ENCODE measurements at regions not wholly inside any gene's neighbourhood (a gene's known extent, or its start where the extent isn't known, plus 50 kb on each side); places are given as distances from the start of the nearest gene placed in this dataset.
"Not testable (repeated sequence)": the region's sequence is repeated elsewhere in the genome, so short reads cannot be mapped to it uniquely, and the experiment has no call there.

DNA sequence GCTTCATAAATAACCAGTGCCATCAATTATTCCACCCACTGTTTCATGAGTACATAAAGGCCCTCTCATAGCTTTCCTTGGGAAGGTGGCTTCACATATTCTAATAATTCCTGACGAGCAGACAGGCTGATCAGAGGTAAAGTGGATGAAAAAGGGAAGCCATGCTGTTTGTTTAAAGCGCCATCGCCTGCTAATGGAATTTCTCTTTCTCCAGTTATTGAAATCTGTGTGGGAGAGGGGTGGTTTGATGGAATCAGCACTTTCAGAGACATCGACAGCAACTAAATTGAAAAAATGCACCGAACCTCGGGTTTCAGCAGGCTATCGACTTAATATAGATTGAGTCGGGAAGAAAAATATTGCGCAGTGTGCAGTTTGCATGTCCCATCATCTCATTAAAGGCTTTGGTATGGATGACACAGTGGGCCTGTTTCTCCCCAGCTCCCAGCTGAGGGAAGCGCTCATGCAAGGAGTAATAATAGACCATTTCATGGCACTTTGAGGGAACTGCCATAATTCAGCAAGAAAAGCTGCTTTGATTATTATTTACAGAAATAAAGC, 472.1 kb downstream of the RBFOX1 start:
- TF ChIP-seq CTCF (IDR thresholded peaks at IDR 0.05): no peak
- no peak for DNase-seq (ENCODE audit: low spot score)
- H3K4me1 ChIP-seq: no peaks in the 10 kb centered on the region
- no peaks in the 10 kb centered on the region for H3K27me3 ChIP-seq
- H3K27ac ChIP-seq: no peak overlapping the region
- no peaks in the 10 kb centered on the region for H3K9me3 ChIP-seq
- H3K36me3 ChIP-seq: no peaks in the 10 kb centered on the region
- H3K4me3 ChIP-seq: no peak overlapping the region

GRCh38 chr16:7792346-7792745, 459.7 kb downstream of the RBFOX1 start:
- H3K27ac ChIP-seq: no peak overlapping the region
- DNase-seq (ENCODE audit: low spot score): no peak
- H3K9me3 ChIP-seq: no peaks in the 10 kb centered on the region
- H3K4me3 ChIP-seq: no peak overlapping the region
- H3K4me1 ChIP-seq: no peaks in the 10 kb centered on the region
- H3K36me3 ChIP-seq: no peaks in the 10 kb centered on the region
- no peak for TF ChIP-seq CTCF (IDR thresholded peaks at IDR 0.05)
- no peaks in the 10 kb centered on the region for H3K27me3 ChIP-seq

GRCh38 chr16:7791028-7791590, 458.5 kb downstream of the RBFOX1 start:
- H3K9me3 ChIP-seq: no peaks in the 10 kb centered on the region
- TF ChIP-seq CTCF (IDR thresholded peaks at IDR 0.05): no peak
- no peak for DNase-seq (ENCODE audit: low spot score)
- H3K4me3 ChIP-seq: no peak overlapping the region
- H3K36me3 ChIP-seq: no peaks in the 10 kb centered on the region
- H3K27ac ChIP-seq: no peak overlapping the region
- no peaks in the 10 kb centered on the region for H3K27me3 ChIP-seq
- no peaks in the 10 kb centered on the region for H3K4me1 ChIP-seq

DNA sequence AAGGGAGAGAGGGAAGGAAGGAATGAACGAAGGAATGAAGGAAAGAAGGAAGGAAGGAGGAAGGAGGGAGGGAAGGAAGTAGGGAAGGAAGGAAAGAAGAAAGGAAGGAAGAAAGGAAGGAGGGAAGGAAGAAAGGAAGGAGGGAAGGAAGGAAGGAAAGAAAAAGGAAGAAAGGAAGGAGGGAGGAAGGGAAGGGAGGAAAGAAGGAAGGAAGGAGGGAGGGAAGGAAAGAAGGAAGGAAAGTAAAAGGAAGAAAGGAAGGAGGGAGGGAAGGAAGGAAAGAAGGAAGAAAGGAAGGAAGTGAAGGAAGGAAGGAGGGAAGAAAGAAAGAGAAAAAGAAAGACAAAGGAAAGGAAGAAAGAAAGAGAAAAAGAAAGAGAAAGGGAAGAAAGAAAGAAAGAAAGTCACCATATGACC, 442.4 kb downstream of the RBFOX1 start:
- Histone ChIP-seq H3K27me3 (no peaks in the 10 kb centered on the region), H3K27ac (no peak overlapping the region), H3K36me3 (no peaks in the 10 kb centered on the region), H3K4me3 (no peak overlapping the region), H3K4me1 (no peaks in the 10 kb centered on the region), H3K9me3 (no peaks in the 10 kb centered on the region)
- no peak for DNase-seq (ENCODE audit: low spot score)
- TF ChIP-seq CTCF (IDR thresholded peaks at IDR 0.05): no peak

DNA sequence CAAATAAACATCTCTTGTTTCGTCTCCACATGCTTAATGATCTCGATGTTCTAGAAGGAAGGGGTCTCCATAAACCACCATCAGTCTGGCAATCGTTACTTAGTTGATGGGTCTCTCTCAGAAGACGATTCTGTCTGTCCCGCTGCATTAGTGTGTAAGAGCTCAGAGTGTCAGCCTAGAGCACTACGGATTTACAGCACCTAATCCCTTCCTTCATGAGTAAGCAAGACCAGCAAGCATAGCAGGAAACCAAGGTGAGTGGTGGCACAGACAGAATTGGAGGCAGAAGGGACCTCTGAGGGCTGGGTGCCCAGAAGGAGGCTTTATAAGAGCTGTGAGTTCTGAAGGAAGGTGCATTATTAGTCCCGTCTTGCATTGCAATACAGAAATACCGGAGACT, 440.1 kb downstream of the RBFOX1 start:
- no peaks in the 10 kb centered on the region for H3K27me3 ChIP-seq
- H3K9me3 ChIP-seq: no peaks in the 10 kb centered on the region
- H3K27ac ChIP-seq: no peak overlapping the region
- no peak overlapping the region for H3K4me3 ChIP-seq
- no peak for DNase-seq (ENCODE audit: low spot score)
- no peak for TF ChIP-seq CTCF (IDR thresholded peaks at IDR 0.05)
- no peaks in the 10 kb centered on the region for H3K4me1 ChIP-seq
- no peaks in the 10 kb centered on the region for H3K36me3 ChIP-seq

GRCh38 chr16:7769091-7769490, 436.4 kb downstream of the RBFOX1 start:
- H3K27ac ChIP-seq; H3K27me3 ChIP-seq; DNase-seq (ENCODE audit: low spot score); H3K4me3 ChIP-seq; H3K4me1 ChIP-seq; H3K9me3 ChIP-seq; H3K36me3 ChIP-seq: not testable (repeated sequence)
